GM12878 (cell line): ENCODE measurements at regions not wholly inside any gene's neighbourhood (a gene's known extent, or its start where the extent isn't known, plus 50 kb on each side); places are given as distances from the start of the nearest gene placed in this dataset.

Experiments used
- ATAC-seq: fragments of 200-7000 bp; cut with Tn5 transposase; 3 replicates; pipeline ENCODE4 v1.9.1; 2020; ENCODE audit warnings: mild to moderate bottlenecking, moderate library complexity
- BruUV-seq: library from RNA; stranded (reverse); fragments of 400-500 nt; replicated peaks from 2 replicates; lab custom pipeline; 2021; lab: Mats Ljungman, UMichigan
- CTCF ChIA-PET: fragments of 300-600 bp; sonication (Branson Sonifier 250); formaldehyde crosslinking; extraction: SDS; loops from one replicate; lab custom pipeline; 2021; ENCODE audit warnings: inconsistent platforms; lab: Yijun Ruan, JAX
- POLR2A ChIA-PET: fragments of 350-600 bp; formaldehyde crosslinking; extraction: SDS; loops from one replicate; lab custom pipeline; 2021; ENCODE audit warnings: inconsistent platforms; lab: Charles Lee
- RAD21 ChIA-PET: fragments of 300-600 bp; sonication (Branson Sonifier 250); formaldehyde crosslinking; loops from one replicate; lab custom pipeline; 2023; ENCODE audit warnings: antibody characterized with exemption; ENCODE audit not compliant: unreplicated experiment; lab: Charles Lee
- SMC1A ChIA-PET: fragments of 300-600 bp; sonication (Branson Sonifier 250); formaldehyde crosslinking; loops from one replicate; lab custom pipeline; 2023; ENCODE audit not compliant: unreplicated experiment, uncharacterized antibody; lab: Charles Lee
- DNase-seq: peaks from one replicate; pipeline ENCODE4 v3.0.0-alpha.2; 2011; ENCODE audit warnings: low read depth, low spot score
- FAIRE-seq: peaks from 3 replicates; lab custom pipeline; 2011; peaks lifted over from hg19 to GRCh38; lab: Jason Lieb, UNC
- H2AFZ ChIP-seq: 2 replicates; pipeline ENCODE4 v1.6.0; 2011; ENCODE audit warnings: low read depth, low read length, control low read depth; ENCODE audit not compliant: control insufficient read depth
- H3K27ac ChIP-seq: 2 replicates; pipeline ENCODE4 v1.5.1; 2011; ENCODE audit warnings: control low read depth; ENCODE audit not compliant: control insufficient read depth, insufficient read depth
- H3K27me3 ChIP-seq, 2 experiments: replicated peaks in 1 of 2; 2 replicates each; pipeline versions ENCODE4 v1.6.0 to v1.6.1; 2011; ENCODE audit warnings: low read length in 1 of 2; ENCODE audit not compliant: control insufficient read depth in 2 of 2, insufficient read depth in 2 of 2
- H3K36me3 ChIP-seq, 2 experiments: 2 replicates each; pipeline ENCODE4 v1.5.1; 2011; ENCODE audit warnings: low read length in 1 of 2; ENCODE audit not compliant: control insufficient read depth in 2 of 2, insufficient read depth in 2 of 2
- H3K4me1 ChIP-seq: 2 replicates; pipeline ENCODE4 v1.6.1; 2011; ENCODE audit warnings: mild to moderate bottlenecking, low read length, moderate library complexity, mixed read lengths; ENCODE audit not compliant: control insufficient read depth, insufficient read depth
- H3K4me2 ChIP-seq: 2 replicates; pipeline ENCODE4 v1.6.0; 2011; ENCODE audit warnings: control low read depth; ENCODE audit not compliant: control insufficient read depth, insufficient read depth
- H3K4me3 ChIP-seq: fragments of 200-600 bp; sonication (generic); 2 replicates; pipeline ENCODE4 v1.5.1; 2016
- H3K79me2 ChIP-seq: 2 replicates; pipeline ENCODE4 v1.6.0; 2011; ENCODE audit warnings: low read length; ENCODE audit not compliant: control insufficient read depth, insufficient read depth
- H3K9ac ChIP-seq: 2 replicates; pipeline ENCODE4 v1.8.0; 2011; ENCODE audit warnings: low read length, control low read depth, mixed read lengths; ENCODE audit not compliant: control insufficient read depth, insufficient read depth
- H3K9me3 ChIP-seq: replicated peaks from 3 replicates; pipeline ENCODE4 v1.5.1; 2011; ENCODE audit warnings: mild to moderate bottlenecking, low read length; ENCODE audit not compliant: control insufficient read depth, insufficient read depth
- H4K20me1 ChIP-seq: 2 replicates; pipeline ENCODE4 v1.6.0; 2011; ENCODE audit not compliant: control insufficient read depth, insufficient read depth
- LARP7 ChIP-seq: fragments of 450-650 bp; IDR thresholded peaks from 2 replicates; pipeline ENCODE4 v1.6.1; 2017; ENCODE audit warnings: mild to moderate bottlenecking
- ZBTB4 ChIP-seq: fragments of 450-650 bp; formaldehyde crosslinking; IDR thresholded peaks from 2 replicates; pipeline ENCODE4 v1.4.0; 2022; ENCODE audit warnings: mild to moderate bottlenecking, moderate library complexity
- WGBS: methylation state at CpG from one replicate; pipeline ENCODE4 v1.1.6; 2016; ENCODE audit warnings: low lambda C conversion rate; ENCODE audit not compliant: insufficient replicate concordance, insufficient coverage; ENCODE audit errors: missing lambda C conversion rate; 5-methylcytosine and 5-hydroxymethylcytosine counted together
- in situ Hi-C: fragments of 300-500 bp; cut with MboI; formaldehyde crosslinking; loops from 9 replicates; pipeline ENCODE4 v1.14.3; 2018; ENCODE audit warnings: mixed read lengths
- intact Hi-C: fragments of 100-400 bp; cut with micrococcal nuclease; formaldehyde crosslinking; loops from one replicate; pipeline ENCODE4 v1.14.2; 2022; ENCODE audit not compliant: unreplicated experiment

GRCh38 chr9:23522952-23523351 lies 303.1 kb downstream of the ELAVL2 start (continued):
- no peak for TF ChIP-seq ZBTB4 (CRISPR knock-in tag)

GRCh38 chr9:23524607-23525155 lies 301.4 kb downstream of the ELAVL2 start:
- SMC1A ChIA-PET = no interaction called here
- in situ Hi-C loops (no loop called here), intact Hi-C loops (no loop called here)
- Histone ChIP-seq H3K9ac (no peak overlapping the region), H2AFZ (no peak overlapping the region), H3K4me3 (no peak overlapping the region), H3K27ac (no peak overlapping the region), H3K9me3 (no peaks in the 10 kb centered on the region), H3K4me1 (no peaks in the 10 kb centered on the region), H3K36me3 (no peaks in the 10 kb centered on the region), H4K20me1 (no peaks in the 10 kb centered on the region), H3K4me2 (no peak overlapping the region), H3K79me2 (no peaks in the 10 kb centered on the region), H3K27me3 (no peaks in the 10 kb centered on the region)
- FAIRE-seq (no peak), ATAC-seq (no peak), DNase-seq (no peak)
- POLR2A ChIA-PET = no interaction called here
- BruUV-seq = no TSS peak
- CTCF ChIA-PET = no interaction called here
- RAD21 ChIA-PET = no interaction called here
- WGBS = 3% methylated on average over 2 of the region's 2 CpGs
- TF ChIP-seq LARP7 = no peak
